ENCODE measurements at regions not wholly inside any gene's neighbourhood (a gene's known extent, or its start where the extent isn't known, plus 50 kb on each side); places are given as distances from the start of the nearest gene placed in this dataset.

DNA sequence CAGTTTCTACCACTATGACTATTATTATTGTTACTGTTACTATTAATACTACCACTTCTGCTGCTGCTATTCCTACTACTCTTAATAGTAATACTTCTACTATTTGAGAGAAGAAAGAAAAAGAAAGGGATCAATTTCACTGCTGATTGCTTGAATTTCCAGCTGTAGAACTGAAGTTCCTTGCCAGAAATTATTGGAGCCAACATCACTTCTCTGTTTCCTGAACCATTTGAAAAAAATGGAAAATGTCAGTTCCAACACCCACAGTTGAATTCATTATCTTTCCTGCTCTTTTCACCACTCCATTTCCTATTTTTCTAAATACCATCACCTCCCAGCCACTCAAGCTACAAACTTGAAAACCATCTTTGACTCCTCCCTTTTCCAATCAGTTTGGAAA lies 54.1 kb upstream of the PIK3C2G start:
- H3K9me3 ChIP-seq (ENCODE audit: control insufficient read depth, insufficient read depth, low read length), result no peaks in the 10 kb centered on the region
- no peak overlapping the region for H3K27ac ChIP-seq (ENCODE audit: low read depth, low read length)
- H3K4me3 ChIP-seq (ENCODE audit: low read depth, low read length), result no peak overlapping the region
- no peak for DNase-seq (ENCODE audit: low read depth in 4 of 6, low spot score in 6 of 6)
- H3K36me3 ChIP-seq (ENCODE audit: control insufficient read depth, insufficient read depth, low read length), result no peaks in the 10 kb centered on the region
- H3K27me3 ChIP-seq (ENCODE audit: control insufficient read depth, insufficient read depth, low read length), result no peaks in the 10 kb centered on the region
- H3K4me1 ChIP-seq (ENCODE audit: control insufficient read depth, insufficient read depth, low read length), result no peaks in the 10 kb centered on the region

DNA sequence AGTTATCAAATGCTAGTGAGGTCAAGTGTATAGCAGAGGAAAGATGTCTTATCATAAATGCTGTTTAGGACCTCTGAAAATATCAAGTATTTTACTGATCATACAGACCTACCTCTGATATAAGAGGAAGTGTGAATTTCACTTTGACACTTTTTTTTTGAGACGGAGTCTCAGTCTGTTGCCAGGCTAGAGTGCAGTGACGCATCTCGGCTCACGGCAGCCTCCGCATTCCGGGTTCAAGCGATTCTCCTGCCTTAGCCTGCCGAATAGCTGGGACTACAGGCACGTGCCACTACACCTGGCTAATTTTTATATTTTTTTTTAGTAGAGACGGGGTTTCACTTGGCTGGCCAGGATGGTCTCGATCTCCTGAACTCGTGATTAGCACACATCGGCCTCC lies 55.1 kb upstream of the PIK3C2G start:
- 96% methylated on average over 9 of the region's 13 CpGs for WGBS (ENCODE audit: insufficient coverage)
- Histone ChIP-seq H3K9me3 (ENCODE audit: control insufficient read depth, insufficient read depth, low read length) (no peaks in the 10 kb centered on the region), H3K4me1 (ENCODE audit: control insufficient read depth, insufficient read depth, low read length) (no peaks in the 10 kb centered on the region), H3K27ac (ENCODE audit: low read depth, low read length) (no peak overlapping the region), H3K36me3 (ENCODE audit: control insufficient read depth, insufficient read depth, low read length) (no peaks in the 10 kb centered on the region), H3K4me3 (ENCODE audit: low read depth, low read length) (no peak overlapping the region), H3K27me3 (ENCODE audit: control insufficient read depth, insufficient read depth, low read length) (no peaks in the 10 kb centered on the region)
- no peak for DNase-seq (ENCODE audit: low read depth in 4 of 6, low spot score in 6 of 6)

DNA sequence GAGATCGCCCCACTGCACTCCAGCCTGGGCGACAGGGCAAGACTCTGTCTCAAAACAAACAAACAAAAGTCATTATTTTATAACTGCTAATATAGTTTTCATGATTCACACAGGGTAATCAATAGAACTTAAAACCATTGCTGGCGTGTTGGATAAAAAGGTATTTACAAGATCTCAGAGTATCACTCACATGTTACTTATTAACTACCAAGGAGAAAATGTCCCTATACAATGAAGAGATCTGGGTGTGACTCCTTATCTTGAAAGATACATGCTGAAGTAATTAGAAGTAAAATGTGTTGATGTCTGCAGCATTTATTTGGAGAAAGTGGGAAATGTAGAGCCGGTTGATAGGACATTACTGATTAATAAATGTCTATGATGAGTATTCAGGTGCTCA lies 57.3 kb upstream of the PIK3C2G start:
- Histone ChIP-seq H3K4me3 (ENCODE audit: low read depth, low read length) (no peak overlapping the region), H3K27me3 (ENCODE audit: control insufficient read depth, insufficient read depth, low read length) (no peaks in the 10 kb centered on the region), H3K4me1 (ENCODE audit: control insufficient read depth, insufficient read depth, low read length) (no peaks in the 10 kb centered on the region), H3K27ac (ENCODE audit: low read depth, low read length) (no peak overlapping the region), H3K9me3 (ENCODE audit: control insufficient read depth, insufficient read depth, low read length) (no peaks in the 10 kb centered on the region), H3K36me3 (ENCODE audit: control insufficient read depth, insufficient read depth, low read length) (no peaks in the 10 kb centered on the region)
- no peak for DNase-seq (ENCODE audit: low read depth in 4 of 6, low spot score in 6 of 6)
- no CpG with 5 or more reads among the region's 4 CpGs for WGBS (ENCODE audit: insufficient coverage)

DNA sequence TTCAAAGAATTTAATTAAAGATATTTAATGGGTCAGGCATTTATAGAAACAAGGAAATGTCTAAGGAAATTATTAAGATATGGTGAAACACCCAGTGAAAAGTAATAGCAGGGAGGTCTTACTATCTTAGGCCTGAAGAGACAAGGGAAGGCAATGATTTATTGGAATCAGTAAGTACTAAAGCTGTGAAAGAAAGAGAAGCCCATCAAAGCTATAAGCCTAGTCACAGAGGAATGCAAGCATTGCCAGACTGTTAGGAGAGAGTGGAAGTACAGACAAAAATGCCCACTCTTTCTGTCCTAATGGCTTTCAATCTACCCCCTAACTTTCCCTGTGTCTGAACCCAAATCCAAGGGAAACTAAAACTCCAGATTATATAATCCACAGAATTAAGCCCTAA lies 69.2 kb upstream of the PIK3C2G start:
- DNase-seq (ENCODE audit: low read depth in 4 of 6, low spot score in 6 of 6), result peak in 1 of 6 donors; percentile 3
- Histone ChIP-seq H3K27me3 (ENCODE audit: control insufficient read depth, insufficient read depth, low read length) (no peaks in the 10 kb centered on the region), H3K4me3 (ENCODE audit: low read depth, low read length) (no peak overlapping the region), H3K9me3 (ENCODE audit: control insufficient read depth, insufficient read depth, low read length) (no peaks in the 10 kb centered on the region), H3K27ac (ENCODE audit: low read depth, low read length) (no peak overlapping the region), H3K4me1 (ENCODE audit: control insufficient read depth, insufficient read depth, low read length) (no peaks in the 10 kb centered on the region), H3K36me3 (ENCODE audit: control insufficient read depth, insufficient read depth, low read length) (no peaks in the 10 kb centered on the region)

DNA sequence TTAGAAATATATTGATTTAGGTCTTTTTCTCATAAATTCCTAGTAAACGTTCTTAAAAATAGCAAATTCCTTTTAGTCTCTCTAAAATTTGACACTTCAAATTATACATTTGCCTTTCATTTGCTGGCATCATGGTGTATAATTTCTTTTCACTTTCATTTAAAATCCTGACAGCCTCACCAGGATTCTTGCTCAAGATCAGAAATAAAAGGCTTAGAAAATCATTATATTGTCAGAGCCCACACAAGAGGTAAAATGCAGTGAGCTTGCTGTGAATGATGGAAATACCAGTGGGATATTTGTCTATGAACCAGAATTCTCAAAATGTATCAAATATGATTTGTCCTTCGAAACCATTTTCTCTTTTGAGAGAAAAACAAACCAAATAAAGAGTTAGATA lies 78.2 kb upstream of the PIK3C2G start:
- WGBS (ENCODE audit: insufficient coverage), result no CpG with 5 or more reads among the region's 2 CpGs
- Histone ChIP-seq H3K27me3 (ENCODE audit: control insufficient read depth, insufficient read depth, low read length) (no peaks in the 10 kb centered on the region), H3K4me1 (ENCODE audit: control insufficient read depth, insufficient read depth, low read length) (no peaks in the 10 kb centered on the region), H3K36me3 (ENCODE audit: control insufficient read depth, insufficient read depth, low read length) (no peaks in the 10 kb centered on the region), H3K27ac (ENCODE audit: low read depth, low read length) (no peak overlapping the region), H3K9me3 (ENCODE audit: control insufficient read depth, insufficient read depth, low read length) (no peaks in the 10 kb centered on the region), H3K4me3 (ENCODE audit: low read depth, low read length) (no peak overlapping the region)
- DNase-seq (ENCODE audit: low read depth in 4 of 6, low spot score in 6 of 6), result no peak

DNA sequence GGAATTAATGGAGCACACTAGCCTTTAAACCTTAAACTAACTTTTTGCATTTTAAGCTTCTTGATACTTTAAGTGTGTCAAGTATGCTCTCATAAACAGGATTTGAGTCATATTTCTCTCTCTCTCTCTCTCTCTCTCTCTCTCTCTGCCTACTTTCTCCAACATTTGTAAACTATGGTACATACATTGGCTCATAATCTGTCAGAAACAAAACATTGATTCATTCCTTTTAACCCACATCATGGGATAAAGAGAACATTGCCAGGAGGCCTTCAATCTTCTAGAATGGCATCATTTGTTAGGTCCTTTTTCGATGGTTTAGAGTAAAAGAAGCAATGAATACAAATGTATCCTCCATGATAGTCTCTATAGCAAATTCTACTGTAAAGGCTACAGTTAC lies 81.6 kb upstream of the RERGL start:
- DNase-seq (ENCODE audit: low read depth in 4 of 6, low spot score in 6 of 6), result no peak
- no peak overlapping the region for H3K4me3 ChIP-seq (ENCODE audit: low read depth, low read length)
- H3K27me3 ChIP-seq (ENCODE audit: control insufficient read depth, insufficient read depth, low read length), result no peaks in the 10 kb centered on the region
- no peak overlapping the region for H3K27ac ChIP-seq (ENCODE audit: low read depth, low read length)
- WGBS (ENCODE audit: insufficient coverage), result no CpG with 5 or more reads among the region's 1 CpG
- H3K9me3 ChIP-seq (ENCODE audit: control insufficient read depth, insufficient read depth, low read length), result peaks cover 4% of the 10 kb centered on the region
- H3K4me1 ChIP-seq (ENCODE audit: control insufficient read depth, insufficient read depth, low read length), result no peaks in the 10 kb centered on the region
- H3K36me3 ChIP-seq (ENCODE audit: control insufficient read depth, insufficient read depth, low read length), result no peaks in the 10 kb centered on the region

DNA sequence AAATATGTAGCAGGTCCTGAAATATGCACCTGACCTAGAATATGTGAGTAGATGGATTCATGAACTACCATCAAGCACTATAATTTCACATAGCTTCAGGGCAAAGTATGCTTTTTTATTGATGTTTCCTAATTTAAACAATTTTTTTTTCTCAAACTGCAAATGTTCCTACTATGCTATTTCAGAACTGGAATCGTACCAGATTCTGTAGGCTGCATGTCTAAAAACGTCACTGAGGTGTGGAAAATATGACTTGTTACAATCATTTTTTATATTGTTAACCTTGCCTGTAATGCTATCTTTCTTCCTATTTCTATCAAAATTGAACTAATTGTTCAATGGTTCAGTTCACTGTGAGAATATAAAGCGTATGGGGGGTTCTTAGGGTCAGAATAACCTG lies 78.0 kb upstream of the RERGL start:
- Histone ChIP-seq H3K9me3 (ENCODE audit: control insufficient read depth, insufficient read depth, low read length) (peaks cover 3% of the 10 kb centered on the region), H3K36me3 (ENCODE audit: control insufficient read depth, insufficient read depth, low read length) (no peaks in the 10 kb centered on the region), H3K27me3 (ENCODE audit: control insufficient read depth, insufficient read depth, low read length) (no peaks in the 10 kb centered on the region), H3K4me3 (ENCODE audit: low read depth, low read length) (no peak overlapping the region), H3K27ac (ENCODE audit: low read depth, low read length) (no peak overlapping the region), H3K4me1 (ENCODE audit: control insufficient read depth, insufficient read depth, low read length) (no peaks in the 10 kb centered on the region)
- WGBS (ENCODE audit: insufficient coverage), result no CpG with 5 or more reads among the region's 3 CpGs
- peak in 1 of 6 donors; percentile 11 for DNase-seq (ENCODE audit: low read depth in 4 of 6, low spot score in 6 of 6)

DNA sequence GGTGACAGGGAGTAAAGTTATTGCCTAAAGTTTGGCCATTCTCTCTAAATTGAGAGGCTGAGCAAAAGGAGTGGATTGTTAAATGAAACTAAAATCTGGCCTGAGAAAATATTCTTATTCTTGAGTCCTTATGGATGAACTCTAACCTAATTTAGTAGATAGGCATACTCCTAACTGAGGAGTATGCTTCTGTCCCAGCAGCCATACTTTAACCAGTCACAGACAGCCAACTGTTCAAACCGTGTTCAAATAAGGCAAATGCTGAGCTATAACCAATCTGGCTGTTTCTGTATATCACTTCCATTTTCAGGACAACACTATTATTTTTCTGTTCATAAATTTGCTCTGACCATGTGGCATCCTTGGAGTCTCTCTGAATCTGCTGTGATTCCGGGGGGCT lies 75.9 kb upstream of the RERGL start:
- peak in 1 of 6 donors; percentile 5 for DNase-seq (ENCODE audit: low read depth in 4 of 6, low spot score in 6 of 6)
- H3K4me3 ChIP-seq (ENCODE audit: low read depth, low read length), result no peak overlapping the region
- WGBS (ENCODE audit: insufficient coverage), result 80% methylated on average over 1 of the region's 2 CpGs

DNA sequence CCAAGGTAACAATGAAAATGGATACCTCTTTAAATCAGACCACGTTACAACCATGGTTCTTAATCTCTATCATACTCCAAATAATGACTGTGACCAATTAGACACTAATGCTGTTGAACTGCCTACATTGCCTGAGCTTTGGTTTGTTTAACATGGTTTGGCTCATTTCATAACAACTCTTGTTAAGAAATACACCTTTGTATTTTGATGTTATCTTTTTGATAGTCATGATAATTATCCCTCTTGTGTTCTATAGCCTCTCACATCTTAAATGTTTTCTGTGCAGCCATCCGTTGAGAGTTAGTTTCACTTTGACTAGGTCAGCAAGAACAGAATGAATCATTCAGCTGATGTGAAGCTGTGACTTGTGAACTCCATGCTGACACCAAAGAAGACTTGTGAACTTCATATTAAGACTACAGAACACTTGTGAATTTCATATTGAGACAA lies 75.5 kb upstream of the RERGL start:
- no peaks in the 10 kb centered on the region for H3K27me3 ChIP-seq (ENCODE audit: control insufficient read depth, insufficient read depth, low read length)
- no peak overlapping the region for H3K27ac ChIP-seq (ENCODE audit: low read depth, low read length)
- DNase-seq (ENCODE audit: low read depth in 4 of 6, low spot score in 6 of 6), result peak in 1 of 6 donors; percentile 9
- H3K9me3 ChIP-seq (ENCODE audit: control insufficient read depth, insufficient read depth, low read length), result no peaks in the 10 kb centered on the region
- no peak overlapping the region for H3K4me3 ChIP-seq (ENCODE audit: low read depth, low read length)
- no CpG with 5 or more reads among the region's 2 CpGs for WGBS (ENCODE audit: insufficient coverage)
- H3K36me3 ChIP-seq (ENCODE audit: control insufficient read depth, insufficient read depth, low read length), result no peaks in the 10 kb centered on the region
- H3K4me1 ChIP-seq (ENCODE audit: control insufficient read depth, insufficient read depth, low read length), result no peaks in the 10 kb centered on the region

More for the DNA sequence above, 75.9 kb upstream of the RERGL start:
- H3K27me3 ChIP-seq (ENCODE audit: control insufficient read depth, insufficient read depth, low read length), result no peaks in the 10 kb centered on the region
- H3K4me1 ChIP-seq (ENCODE audit: control insufficient read depth, insufficient read depth, low read length), result no peaks in the 10 kb centered on the region
- H3K9me3 ChIP-seq (ENCODE audit: control insufficient read depth, insufficient read depth, low read length), result no peaks in the 10 kb centered on the region
- H3K36me3 ChIP-seq (ENCODE audit: control insufficient read depth, insufficient read depth, low read length), result no peaks in the 10 kb centered on the region
- no peak overlapping the region for H3K27ac ChIP-seq (ENCODE audit: low read depth, low read length)

DNA sequence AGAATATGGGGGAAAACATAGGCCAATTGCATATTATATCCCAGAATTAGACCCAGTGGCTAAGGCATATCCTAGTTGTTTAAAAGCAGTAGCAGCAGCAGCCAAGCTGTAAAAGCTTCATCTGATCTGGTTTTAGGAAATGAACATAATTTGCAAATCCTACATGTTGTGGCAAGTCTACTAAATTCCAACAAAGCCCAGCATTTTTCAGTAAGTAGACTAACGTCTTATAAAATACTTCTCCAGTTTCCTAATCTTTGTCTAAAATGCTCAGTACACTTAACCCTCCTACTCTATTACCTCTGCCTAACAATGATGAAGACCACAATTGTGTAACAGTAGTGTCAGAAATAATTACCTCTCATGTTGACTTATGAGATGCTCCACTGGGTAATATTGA lies 70.9 kb upstream of the RERGL start:
- Histone ChIP-seq H3K4me1 (ENCODE audit: control insufficient read depth, insufficient read depth, low read length) (no peaks in the 10 kb centered on the region), H3K9me3 (ENCODE audit: control insufficient read depth, insufficient read depth, low read length) (no peaks in the 10 kb centered on the region), H3K4me3 (ENCODE audit: low read depth, low read length) (no peak overlapping the region), H3K27ac (ENCODE audit: low read depth, low read length) (no peak overlapping the region), H3K27me3 (ENCODE audit: control insufficient read depth, insufficient read depth, low read length) (no peaks in the 10 kb centered on the region), H3K36me3 (ENCODE audit: control insufficient read depth, insufficient read depth, low read length) (no peaks in the 10 kb centered on the region)
- WGBS (ENCODE audit: insufficient coverage), result no CpG with 5 or more reads among the region's 1 CpG
- no peak for DNase-seq (ENCODE audit: low read depth in 4 of 6, low spot score in 6 of 6)

All from spinal cord (tissue), 9 donors.